ENCODE measurements at regions not wholly inside any gene's neighbourhood (a gene's known extent, or its start where the extent isn't known, plus 50 kb on each side); places are given as distances from the start of the nearest gene placed in this dataset.

DNA sequence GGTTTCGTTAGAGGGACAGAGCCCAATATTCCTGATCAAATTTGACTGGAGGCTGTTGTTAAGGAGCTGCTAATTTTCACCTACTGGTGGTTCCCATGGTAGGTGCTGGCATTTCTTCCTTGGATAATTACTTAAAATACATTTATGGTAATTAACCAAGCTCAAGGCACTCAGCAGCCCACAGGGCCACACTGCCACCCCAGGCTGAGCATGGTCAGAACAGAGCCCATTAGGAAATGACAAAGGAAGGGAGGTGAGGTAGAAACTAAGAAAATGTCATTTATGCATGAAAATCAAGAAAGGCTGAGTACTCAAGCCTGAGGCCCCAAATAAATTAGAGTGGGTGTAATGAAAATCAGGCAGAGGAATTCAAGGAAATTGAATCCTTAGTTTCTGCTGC, 510.2 kb upstream of the GYPC start:
- TF ChIP-seq, protein P1, sequence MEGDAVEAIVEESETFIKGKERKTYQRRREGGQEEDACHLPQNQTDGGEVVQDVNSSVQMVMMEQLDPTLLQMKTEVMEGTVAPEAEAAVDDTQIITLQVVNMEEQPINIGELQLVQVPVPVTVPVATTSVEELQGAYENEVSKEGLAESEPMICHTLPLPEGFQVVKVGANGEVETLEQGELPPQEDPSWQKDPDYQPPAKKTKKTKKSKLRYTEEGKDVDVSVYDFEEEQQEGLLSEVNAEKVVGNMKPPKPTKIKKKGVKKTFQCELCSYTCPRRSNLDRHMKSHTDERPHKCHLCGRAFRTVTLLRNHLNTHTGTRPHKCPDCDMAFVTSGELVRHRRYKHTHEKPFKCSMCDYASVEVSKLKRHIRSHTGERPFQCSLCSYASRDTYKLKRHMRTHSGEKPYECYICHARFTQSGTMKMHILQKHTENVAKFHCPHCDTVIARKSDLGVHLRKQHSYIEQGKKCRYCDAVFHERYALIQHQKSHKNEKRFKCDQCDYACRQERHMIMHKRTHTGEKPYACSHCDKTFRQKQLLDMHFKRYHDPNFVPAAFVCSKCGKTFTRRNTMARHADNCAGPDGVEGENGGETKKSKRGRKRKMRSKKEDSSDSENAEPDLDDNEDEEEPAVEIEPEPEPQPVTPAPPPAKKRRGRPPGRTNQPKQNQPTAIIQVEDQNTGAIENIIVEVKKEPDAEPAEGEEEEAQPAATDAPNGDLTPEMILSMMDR (IDR thresholded peaks at IDR 0.05): no peak
- TF ChIP-seq POLR2A (IDR thresholded peaks at IDR 0.05): no peak
